Kidney epithelial cell (primary cell): ENCODE measurements at regions not wholly inside any gene's neighbourhood (a gene's known extent, or its start where the extent isn't known, plus 50 kb on each side); places are given as distances from the start of the nearest gene placed in this dataset.

Source experiments
- DNase-seq: peaks from one replicate; pipeline ENCODE4 v3.0.0-alpha.2; 2010; ENCODE audit warnings: low read depth
- H3K27me3 ChIP-seq: 2 replicates; pipeline ENCODE4 v1.6.0; 2011; ENCODE audit warnings: low read length; ENCODE audit not compliant: control insufficient read depth, insufficient read depth
- H3K36me3 ChIP-seq: 2 replicates; pipeline ENCODE4 v1.5.1; 2011; ENCODE audit warnings: low read length; ENCODE audit not compliant: control insufficient read depth, insufficient read depth
- H3K4me3 ChIP-seq: 2 replicates; pipeline ENCODE4 v1.5.1; 2011; ENCODE audit warnings: low read depth, mild to moderate bottlenecking, control low read depth, low read length
- TF ChIP-seq, protein P1 (sequence below): IDR thresholded peaks from 2 replicates; pipeline ENCODE4 v1.5.1; 2011; ENCODE audit warnings: mild to moderate bottlenecking, moderate library complexity, low read length, control low read depth, inconsistent platforms; ENCODE audit not compliant: insufficient read depth, poor library complexity, severe bottlenecking

DNA sequence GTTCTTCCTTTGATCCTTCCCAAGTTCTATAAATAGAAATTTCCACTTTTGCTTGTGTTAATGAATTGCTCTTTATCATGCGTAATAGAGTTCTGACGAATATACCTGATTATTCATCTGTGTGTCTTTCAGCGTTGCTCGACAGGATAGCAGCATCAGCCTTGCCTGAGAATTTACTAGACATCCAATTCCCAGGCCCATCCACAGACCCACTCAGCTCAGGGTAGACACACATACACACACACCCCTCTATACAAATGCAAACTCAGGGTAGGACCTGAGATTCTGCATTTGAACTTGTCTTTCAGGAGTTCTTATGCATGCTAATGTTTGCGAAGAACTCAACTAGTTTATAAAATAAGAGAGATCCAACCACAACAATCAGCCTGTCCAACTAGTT lies 343.4 kb upstream of the GYPC start:
- Histone ChIP-seq H3K36me3 (no peaks in the 10 kb centered on the region), H3K4me3 (no peak overlapping the region), H3K27me3 (no peaks in the 10 kb centered on the region)
- TF ChIP-seq, protein P1, sequence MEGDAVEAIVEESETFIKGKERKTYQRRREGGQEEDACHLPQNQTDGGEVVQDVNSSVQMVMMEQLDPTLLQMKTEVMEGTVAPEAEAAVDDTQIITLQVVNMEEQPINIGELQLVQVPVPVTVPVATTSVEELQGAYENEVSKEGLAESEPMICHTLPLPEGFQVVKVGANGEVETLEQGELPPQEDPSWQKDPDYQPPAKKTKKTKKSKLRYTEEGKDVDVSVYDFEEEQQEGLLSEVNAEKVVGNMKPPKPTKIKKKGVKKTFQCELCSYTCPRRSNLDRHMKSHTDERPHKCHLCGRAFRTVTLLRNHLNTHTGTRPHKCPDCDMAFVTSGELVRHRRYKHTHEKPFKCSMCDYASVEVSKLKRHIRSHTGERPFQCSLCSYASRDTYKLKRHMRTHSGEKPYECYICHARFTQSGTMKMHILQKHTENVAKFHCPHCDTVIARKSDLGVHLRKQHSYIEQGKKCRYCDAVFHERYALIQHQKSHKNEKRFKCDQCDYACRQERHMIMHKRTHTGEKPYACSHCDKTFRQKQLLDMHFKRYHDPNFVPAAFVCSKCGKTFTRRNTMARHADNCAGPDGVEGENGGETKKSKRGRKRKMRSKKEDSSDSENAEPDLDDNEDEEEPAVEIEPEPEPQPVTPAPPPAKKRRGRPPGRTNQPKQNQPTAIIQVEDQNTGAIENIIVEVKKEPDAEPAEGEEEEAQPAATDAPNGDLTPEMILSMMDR, result no peak
- DNase-seq, result no peak

DNA sequence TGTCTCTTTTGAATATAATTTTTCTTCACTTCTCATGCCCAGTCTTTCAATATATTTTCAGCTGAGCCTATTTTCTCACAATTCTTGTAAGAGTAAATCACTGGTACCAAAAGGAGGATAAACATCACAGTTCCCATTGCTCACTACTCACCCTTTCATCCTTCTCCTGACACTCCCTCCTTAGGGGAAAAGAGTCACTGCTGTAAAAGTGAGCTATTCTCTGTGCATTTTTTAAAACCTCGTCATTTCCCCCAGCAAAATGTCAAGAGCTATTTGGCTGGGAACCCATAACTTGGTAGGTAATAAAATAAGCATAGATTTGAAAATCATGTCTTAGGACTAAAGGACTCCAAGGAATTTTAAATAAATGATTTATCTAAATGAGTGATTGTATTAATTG lies 340.1 kb upstream of the GYPC start:
- DNase-seq, result no peak
- TF ChIP-seq, protein P1, result no peak
- H3K4me3 ChIP-seq, result no peak overlapping the region
- no peaks in the 10 kb centered on the region for H3K36me3 ChIP-seq
- H3K27me3 ChIP-seq, result no peaks in the 10 kb centered on the region

DNA sequence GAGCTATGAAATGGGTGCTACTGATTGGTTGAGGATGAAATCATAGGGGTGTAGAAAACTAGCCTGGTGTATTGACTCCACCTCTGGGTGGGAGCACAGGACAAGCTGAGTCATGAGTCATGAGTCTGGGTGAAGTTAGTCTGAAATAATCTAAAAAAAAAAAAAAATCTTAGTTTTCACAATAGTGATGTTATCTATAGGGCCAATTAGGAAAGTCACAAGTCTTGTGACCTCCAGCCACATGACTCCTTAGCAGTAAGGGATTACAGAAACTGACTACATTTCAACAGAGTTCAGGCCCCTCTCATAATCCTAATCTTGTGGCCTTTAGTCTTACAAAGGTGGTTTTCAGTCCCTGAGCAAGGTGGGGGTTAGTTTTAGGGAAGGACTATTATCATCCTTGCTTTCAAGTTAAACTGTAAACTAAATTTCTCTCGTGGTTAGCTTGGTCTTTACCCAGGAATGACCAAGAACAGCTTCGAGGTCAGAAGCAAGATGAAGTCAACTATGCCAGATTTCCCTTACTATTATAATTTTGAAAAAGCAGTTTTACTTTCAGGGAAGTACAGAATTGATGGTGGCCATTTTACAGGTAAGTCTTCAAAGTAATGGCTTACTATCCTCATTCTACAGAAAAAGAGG lies 338.0 kb upstream of the GYPC start:
- no peak for DNase-seq
- H3K27me3 ChIP-seq, result no peaks in the 10 kb centered on the region
- H3K36me3 ChIP-seq, result no peaks in the 10 kb centered on the region
- no peak overlapping the region for H3K4me3 ChIP-seq
- TF ChIP-seq, protein P1, result no peak

DNA sequence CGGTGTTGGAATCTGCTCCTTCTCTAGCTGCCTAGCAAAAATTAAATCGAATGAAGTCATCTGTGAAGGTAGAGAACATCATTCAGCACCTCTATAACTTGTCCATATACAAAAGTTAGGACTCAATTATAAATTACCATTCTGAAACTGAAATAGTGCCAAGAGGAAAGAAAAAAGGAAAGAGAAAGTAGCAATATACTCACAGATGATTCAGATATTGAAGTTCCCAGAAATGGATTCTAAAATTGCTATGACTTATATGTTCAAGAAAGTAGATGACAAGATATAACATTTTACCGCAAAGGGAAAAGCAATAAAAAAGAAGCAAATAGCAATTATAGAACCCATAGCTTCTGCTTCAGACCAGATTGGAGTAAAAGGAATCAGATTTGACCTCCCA lies 333.6 kb upstream of the GYPC start:
- no peak overlapping the region for H3K4me3 ChIP-seq
- TF ChIP-seq, protein P1, result no peak
- DNase-seq, result no peak
- H3K36me3 ChIP-seq, result no peaks in the 10 kb centered on the region
- no peaks in the 10 kb centered on the region for H3K27me3 ChIP-seq

DNA sequence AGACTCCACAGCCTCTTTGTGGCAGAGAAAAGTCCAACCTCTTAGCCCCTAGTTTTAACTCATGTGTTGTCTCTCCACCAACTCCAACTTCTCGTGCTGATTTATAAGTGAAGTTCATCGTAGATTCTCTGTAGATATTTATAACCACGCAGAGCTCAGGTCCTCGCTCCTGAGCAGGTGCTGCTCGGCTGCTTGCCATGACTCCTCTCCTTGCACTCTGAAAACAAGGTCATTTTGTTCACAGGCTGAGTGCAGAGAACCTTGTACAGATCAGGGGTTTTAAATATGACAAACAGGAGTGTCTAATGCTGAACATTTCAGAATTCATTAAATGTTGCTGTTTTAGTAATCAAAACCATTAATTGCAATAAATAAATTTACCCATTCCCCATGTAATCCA lies 330.8 kb upstream of the GYPC start:
- Histone ChIP-seq H3K36me3 (no peaks in the 10 kb centered on the region), H3K4me3 (no peak overlapping the region), H3K27me3 (no peaks in the 10 kb centered on the region)
- TF ChIP-seq, protein P1, result no peak
- no peak for DNase-seq

DNA sequence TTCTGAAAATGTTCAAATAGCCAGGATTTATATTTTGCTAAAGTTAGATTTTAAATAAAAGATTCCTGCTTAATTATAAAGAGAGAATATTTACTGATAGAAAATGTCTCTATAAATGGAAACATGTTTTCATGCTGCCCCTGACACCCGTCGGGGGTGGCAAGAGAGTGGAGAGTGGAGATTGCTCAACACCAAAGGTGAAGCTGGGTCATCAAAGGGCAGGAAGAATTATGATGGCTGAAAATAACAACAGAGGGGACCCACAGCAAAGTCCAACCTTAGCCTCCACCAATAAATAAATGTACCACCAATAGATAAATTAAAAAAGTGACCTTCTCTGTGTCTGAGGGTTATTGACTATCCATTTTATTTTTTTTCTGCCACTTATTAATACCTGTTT lies 326.8 kb upstream of the GYPC start:
- H3K36me3 ChIP-seq, result no peaks in the 10 kb centered on the region
- no peaks in the 10 kb centered on the region for H3K27me3 ChIP-seq
- no peak overlapping the region for H3K4me3 ChIP-seq
- no peak for DNase-seq
- TF ChIP-seq, protein P1, result no peak
